Astrocyte (in vitro differentiated cells and primary cell): ENCODE measurements at regions not wholly inside any gene's neighbourhood (a gene's known extent, or its start where the extent isn't known, plus 50 kb on each side); places are given as distances from the start of the nearest gene placed in this dataset.

ENCODE experiments used
- EZH2 ChIP-seq: IDR thresholded peaks from 2 replicates; pipeline ENCODE4 v1.6.1; 2012; ENCODE audit warnings: mild to moderate bottlenecking, low read length, inconsistent platforms; ENCODE audit not compliant: insufficient read depth
- TF ChIP-seq, protein P1 (sequence below): IDR thresholded peaks from 2 replicates; pipeline ENCODE4 v1.5.1; 2011; ENCODE audit warnings: low read depth, mild to moderate bottlenecking, inconsistent platforms, low read length, moderate library complexity; ENCODE audit not compliant: insufficient read depth

- TF ChIP-seq, protein P1, sequence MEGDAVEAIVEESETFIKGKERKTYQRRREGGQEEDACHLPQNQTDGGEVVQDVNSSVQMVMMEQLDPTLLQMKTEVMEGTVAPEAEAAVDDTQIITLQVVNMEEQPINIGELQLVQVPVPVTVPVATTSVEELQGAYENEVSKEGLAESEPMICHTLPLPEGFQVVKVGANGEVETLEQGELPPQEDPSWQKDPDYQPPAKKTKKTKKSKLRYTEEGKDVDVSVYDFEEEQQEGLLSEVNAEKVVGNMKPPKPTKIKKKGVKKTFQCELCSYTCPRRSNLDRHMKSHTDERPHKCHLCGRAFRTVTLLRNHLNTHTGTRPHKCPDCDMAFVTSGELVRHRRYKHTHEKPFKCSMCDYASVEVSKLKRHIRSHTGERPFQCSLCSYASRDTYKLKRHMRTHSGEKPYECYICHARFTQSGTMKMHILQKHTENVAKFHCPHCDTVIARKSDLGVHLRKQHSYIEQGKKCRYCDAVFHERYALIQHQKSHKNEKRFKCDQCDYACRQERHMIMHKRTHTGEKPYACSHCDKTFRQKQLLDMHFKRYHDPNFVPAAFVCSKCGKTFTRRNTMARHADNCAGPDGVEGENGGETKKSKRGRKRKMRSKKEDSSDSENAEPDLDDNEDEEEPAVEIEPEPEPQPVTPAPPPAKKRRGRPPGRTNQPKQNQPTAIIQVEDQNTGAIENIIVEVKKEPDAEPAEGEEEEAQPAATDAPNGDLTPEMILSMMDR: no peak
- TF ChIP-seq EZH2: no peak
Measured at GRCh38 chr5:18197734-18198133, 563.5 kb downstream of the TAF11L14 start.
